HL-60 (cell line): ENCODE measurements at regions not wholly inside any gene's neighbourhood (a gene's known extent, or its start where the extent isn't known, plus 50 kb on each side); places are given as distances from the start of the nearest gene placed in this dataset.

Experiments used
- DNase-seq, 2 experiments: peaks; one replicate each; pipeline ENCODE4 v3.0.0-alpha.2; 2010 to 2020; ENCODE audit warnings: low read depth in 1 of 2, low spot score in 1 of 2
- H3K27ac ChIP-seq: fragments of 250-450 bp; sonication (Bioruptor Pico); replicated peaks from 2 replicates; pipeline ENCODE4 v1.5.1; 2020; ENCODE audit warnings: mild to moderate bottlenecking, moderate library complexity
- H3K27me3 ChIP-seq: fragments of 250-450 bp; sonication (Bioruptor Pico); 2 replicates; pipeline ENCODE4 v1.5.1; 2021; ENCODE audit warnings: mild to moderate bottlenecking, moderate library complexity; ENCODE audit not compliant: insufficient read depth, poor library complexity, severe bottlenecking
- H3K4me3 ChIP-seq: replicated peaks from 2 replicates; pipeline ENCODE4 v1.5.1; 2011; ENCODE audit warnings: mild to moderate bottlenecking, control low read depth, low read length; ENCODE audit not compliant: insufficient read depth
- GABPA ChIP-seq: IDR thresholded peaks from 2 replicates; pipeline ENCODE4 v1.6.1; 2012; ENCODE audit warnings: low read depth
- POLR2AphosphoS5 ChIP-seq: IDR thresholded peaks from 2 replicates; pipeline ENCODE4 v1.6.1; 2012; ENCODE audit warnings: low read depth
- SPI1 ChIP-seq: IDR thresholded peaks from 2 replicates; pipeline ENCODE4 v1.6.1; 2012; ENCODE audit warnings: low read depth, mild to moderate bottlenecking, borderline replicate concordance
- TF ChIP-seq, protein P1 (sequence below): IDR thresholded peaks from 2 replicates; pipeline ENCODE4 v1.6.1; 2012; ENCODE audit warnings: low read depth; ENCODE audit not compliant: insufficient replicate concordance
- TF ChIP-seq, protein P2 (sequence below): IDR thresholded peaks from one replicate; pipeline ENCODE4 v1.5.1; 2011; ENCODE audit warnings: low read length, control low read depth, inconsistent platforms; ENCODE audit not compliant: insufficient read depth

DNA sequence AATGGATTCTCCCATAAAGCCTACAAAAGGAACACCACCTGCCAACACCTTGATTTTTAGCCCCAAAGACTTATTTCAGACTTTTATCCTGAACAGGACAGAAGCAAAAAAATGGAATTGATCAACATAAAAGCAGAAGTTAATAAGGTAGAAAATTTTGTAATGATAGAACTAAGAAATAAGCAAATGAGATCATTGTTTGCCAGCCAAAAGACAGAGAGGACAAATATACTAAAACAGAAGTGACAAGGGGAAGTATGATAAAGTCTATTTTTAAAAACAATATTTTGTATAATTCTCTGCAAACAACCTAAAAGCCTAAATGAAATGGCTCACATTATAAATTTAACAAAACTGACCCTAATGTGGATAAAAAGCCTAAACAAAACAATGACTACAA is 110.5 kb upstream of the PRSS3 start:
- no peak for TF ChIP-seq GABPA
- TF ChIP-seq, protein P1, sequence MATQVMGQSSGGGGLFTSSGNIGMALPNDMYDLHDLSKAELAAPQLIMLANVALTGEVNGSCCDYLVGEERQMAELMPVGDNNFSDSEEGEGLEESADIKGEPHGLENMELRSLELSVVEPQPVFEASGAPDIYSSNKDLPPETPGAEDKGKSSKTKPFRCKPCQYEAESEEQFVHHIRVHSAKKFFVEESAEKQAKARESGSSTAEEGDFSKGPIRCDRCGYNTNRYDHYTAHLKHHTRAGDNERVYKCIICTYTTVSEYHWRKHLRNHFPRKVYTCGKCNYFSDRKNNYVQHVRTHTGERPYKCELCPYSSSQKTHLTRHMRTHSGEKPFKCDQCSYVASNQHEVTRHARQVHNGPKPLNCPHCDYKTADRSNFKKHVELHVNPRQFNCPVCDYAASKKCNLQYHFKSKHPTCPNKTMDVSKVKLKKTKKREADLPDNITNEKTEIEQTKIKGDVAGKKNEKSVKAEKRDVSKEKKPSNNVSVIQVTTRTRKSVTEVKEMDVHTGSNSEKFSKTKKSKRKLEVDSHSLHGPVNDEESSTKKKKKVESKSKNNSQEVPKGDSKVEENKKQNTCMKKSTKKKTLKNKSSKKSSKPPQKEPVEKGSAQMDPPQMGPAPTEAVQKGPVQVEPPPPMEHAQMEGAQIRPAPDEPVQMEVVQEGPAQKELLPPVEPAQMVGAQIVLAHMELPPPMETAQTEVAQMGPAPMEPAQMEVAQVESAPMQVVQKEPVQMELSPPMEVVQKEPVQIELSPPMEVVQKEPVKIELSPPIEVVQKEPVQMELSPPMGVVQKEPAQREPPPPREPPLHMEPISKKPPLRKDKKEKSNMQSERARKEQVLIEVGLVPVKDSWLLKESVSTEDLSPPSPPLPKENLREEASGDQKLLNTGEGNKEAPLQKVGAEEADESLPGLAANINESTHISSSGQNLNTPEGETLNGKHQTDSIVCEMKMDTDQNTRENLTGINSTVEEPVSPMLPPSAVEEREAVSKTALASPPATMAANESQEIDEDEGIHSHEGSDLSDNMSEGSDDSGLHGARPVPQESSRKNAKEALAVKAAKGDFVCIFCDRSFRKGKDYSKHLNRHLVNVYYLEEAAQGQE: no peak
- TF ChIP-seq, protein P2, sequence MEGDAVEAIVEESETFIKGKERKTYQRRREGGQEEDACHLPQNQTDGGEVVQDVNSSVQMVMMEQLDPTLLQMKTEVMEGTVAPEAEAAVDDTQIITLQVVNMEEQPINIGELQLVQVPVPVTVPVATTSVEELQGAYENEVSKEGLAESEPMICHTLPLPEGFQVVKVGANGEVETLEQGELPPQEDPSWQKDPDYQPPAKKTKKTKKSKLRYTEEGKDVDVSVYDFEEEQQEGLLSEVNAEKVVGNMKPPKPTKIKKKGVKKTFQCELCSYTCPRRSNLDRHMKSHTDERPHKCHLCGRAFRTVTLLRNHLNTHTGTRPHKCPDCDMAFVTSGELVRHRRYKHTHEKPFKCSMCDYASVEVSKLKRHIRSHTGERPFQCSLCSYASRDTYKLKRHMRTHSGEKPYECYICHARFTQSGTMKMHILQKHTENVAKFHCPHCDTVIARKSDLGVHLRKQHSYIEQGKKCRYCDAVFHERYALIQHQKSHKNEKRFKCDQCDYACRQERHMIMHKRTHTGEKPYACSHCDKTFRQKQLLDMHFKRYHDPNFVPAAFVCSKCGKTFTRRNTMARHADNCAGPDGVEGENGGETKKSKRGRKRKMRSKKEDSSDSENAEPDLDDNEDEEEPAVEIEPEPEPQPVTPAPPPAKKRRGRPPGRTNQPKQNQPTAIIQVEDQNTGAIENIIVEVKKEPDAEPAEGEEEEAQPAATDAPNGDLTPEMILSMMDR: no peak
- TF ChIP-seq SPI1: no peak
- no peak for TF ChIP-seq POLR2AphosphoS5
- DNase-seq: no peak
- Histone ChIP-seq H3K4me3 (no peak overlapping the region), H3K27me3 (peaks cover 11% of the 10 kb centered on the region), H3K27ac (no peak overlapping the region)

DNA sequence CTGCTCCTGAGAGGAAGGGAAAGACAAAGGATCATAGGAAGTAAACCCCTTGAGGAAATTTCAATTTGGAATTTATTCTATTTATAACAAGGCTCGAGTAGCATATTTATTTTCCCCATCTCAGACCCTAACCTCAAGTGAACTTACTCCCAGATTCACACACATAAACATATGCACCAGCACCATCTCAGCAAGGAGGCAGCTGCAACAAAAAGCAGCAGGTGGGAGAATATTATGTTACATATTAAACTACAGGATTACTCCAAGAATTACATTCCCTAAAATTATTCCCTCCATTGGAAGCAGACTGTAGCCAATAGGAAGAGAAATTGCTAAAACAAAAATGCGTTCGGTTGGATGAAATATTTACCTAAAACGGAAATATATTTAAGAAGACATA is 108.4 kb upstream of the PRSS3 start:
- Histone ChIP-seq H3K27me3 (peaks cover 3% of the 10 kb centered on the region), H3K27ac (no peak overlapping the region), H3K4me3 (no peak overlapping the region)
- TF ChIP-seq POLR2AphosphoS5 (no peak), SPI1 (no peak), GABPA (no peak)
- TF ChIP-seq, protein P1: no peak
- TF ChIP-seq, protein P2: no peak
- DNase-seq: no peak

DNA sequence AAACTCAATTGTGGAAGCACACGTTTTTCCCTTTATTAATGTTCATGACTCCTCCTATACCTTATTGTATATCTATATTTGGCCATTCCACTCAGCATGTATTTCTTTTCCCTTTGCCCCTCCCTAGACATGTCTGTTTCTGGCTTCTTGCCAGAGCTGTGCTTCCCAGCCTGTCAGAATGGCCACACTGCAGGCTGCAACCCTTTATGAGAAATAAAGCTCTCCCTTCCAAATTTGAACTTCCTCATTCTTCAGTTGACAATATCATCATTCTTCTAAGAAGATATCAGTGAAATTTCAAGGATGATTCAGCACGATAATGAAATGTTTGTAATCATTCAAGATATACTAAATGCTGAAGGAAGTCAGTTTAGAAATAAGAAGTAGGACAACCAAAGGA is 107.6 kb upstream of the PRSS3 start:
- Histone ChIP-seq H3K4me3 (no peak overlapping the region), H3K27ac (no peak overlapping the region), H3K27me3 (peaks cover 3% of the 10 kb centered on the region)
- TF ChIP-seq, protein P1: no peak
- TF ChIP-seq POLR2AphosphoS5 (no peak), SPI1 (no peak), GABPA (no peak)
- TF ChIP-seq, protein P2: no peak
- DNase-seq: peak in 1 of 2 experiments; percentile 34
